HG03342 (cell line): ENCODE measurements at regions not wholly inside any gene's neighbourhood (a gene's known extent, or its start where the extent isn't known, plus 50 kb on each side); places are given as distances from the start of the nearest gene placed in this dataset.
"Not testable (repeated sequence)": the region's sequence is repeated elsewhere in the genome, so short reads cannot be mapped to it uniquely, and the experiment has no call there.

Experiments used
- ATAC-seq: cut with Tn5 transposase; IDR thresholded peaks from one replicate; pipeline ENCODE4 v1.9.1; 2021; ENCODE audit warnings: mild to moderate bottlenecking, moderate library complexity; ENCODE audit not compliant: unreplicated experiment

DNA sequence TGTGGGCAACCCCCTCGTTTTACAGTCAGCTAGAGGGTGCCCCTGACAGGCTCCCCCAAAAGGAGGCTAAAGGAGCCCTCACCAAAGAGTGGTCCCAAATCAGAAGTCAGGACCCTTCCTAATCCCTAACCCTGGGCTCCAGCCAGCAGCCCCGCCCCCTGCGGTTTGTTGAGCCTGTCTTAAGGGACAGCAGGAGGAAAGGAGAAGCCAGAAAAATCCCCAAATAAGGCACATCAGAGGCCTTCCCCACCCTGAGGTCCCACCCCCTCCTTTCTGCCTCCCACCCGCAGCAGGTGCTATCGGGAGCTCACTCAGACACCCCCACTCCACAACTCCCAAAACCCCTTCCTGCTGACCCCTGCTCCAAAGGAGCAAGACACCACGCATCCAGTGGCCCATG, 127.2 kb downstream of the TNFRSF13B start:
- ATAC-seq, result not testable (repeated sequence)

DNA sequence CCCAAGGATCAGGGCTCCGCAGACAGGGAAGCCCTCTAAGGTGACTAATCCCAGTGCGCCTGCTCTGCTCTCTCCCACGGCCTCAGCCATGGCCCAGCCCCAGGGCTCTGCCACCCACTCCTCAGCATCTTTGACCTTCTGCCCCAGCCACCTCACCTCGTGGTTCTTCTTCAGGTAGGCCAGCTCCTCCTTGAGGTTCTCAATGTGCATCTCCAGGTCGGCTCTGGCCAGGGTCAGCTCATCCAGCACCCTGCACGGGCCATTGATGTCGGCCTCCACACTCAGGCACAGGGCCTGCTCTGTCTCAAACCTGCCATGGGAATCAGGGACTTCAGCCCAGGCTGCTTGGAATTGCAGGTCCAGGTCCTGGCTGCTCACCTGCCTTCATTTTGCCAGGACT, 128.4 kb downstream of the TNFRSF13B start:
- ATAC-seq, result not testable (repeated sequence)

DNA sequence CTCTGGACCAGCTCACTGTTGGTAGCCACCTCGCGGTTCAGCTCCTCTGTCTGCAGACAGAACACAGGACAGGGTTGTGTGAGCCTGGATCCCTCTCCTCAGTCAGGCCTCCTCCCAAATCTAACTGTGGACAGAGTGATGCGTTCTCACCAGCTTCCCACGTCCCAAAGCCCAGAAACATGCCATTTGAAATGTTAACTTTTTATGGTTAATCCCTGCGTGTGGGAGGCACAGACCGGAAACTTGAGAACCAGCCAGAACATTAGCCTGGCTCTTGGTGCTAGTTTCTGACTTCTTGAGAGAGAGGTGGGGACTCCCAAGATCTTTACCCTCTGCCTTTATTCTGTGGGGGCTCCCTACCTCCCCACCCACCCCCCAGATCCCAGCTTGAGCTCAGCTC, 129.6 kb downstream of the TNFRSF13B start:
- ATAC-seq, result not testable (repeated sequence)

DNA sequence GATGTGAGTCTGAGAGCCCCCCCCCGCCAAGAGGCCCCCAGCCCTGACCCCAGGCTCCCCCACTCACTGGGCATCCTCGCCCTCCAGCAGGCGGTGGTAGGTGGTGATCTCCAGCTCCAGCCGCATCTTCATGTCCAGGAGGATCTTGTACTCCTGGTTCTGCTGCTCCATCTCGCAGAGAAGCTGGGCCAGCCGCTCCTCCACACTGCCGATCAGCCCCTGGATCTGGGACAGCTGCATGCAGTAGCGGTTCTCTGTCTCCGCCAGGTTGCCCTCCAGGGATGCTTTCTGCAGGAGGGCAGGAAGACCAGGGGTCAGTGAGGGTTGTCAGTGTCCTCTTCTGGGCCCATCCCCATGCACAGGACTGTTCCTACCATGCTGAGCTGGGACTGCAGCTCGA, 130.0 kb downstream of the TNFRSF13B start:
- not testable (repeated sequence) for ATAC-seq

DNA sequence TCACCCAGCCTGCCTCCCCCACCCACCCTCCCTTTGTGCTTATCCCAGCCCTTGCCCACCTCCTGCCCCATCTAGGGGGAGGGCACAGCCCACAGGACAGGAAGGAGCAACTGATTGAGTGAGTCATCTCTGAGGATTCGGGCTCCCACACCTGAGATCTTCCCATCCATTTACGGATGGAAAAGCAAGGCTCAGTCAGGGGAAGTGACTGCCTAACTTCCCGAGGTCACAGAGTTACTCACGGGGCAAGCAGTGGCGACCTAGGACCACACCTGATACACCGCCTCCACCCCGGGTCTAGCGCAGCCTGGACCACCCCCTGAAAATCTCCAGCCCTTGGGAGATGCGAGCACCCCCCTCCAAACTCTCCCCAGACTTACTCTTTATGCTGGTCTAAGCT, 131.7 kb downstream of the TNFRSF13B start:
- ATAC-seq, result not testable (repeated sequence)

DNA sequence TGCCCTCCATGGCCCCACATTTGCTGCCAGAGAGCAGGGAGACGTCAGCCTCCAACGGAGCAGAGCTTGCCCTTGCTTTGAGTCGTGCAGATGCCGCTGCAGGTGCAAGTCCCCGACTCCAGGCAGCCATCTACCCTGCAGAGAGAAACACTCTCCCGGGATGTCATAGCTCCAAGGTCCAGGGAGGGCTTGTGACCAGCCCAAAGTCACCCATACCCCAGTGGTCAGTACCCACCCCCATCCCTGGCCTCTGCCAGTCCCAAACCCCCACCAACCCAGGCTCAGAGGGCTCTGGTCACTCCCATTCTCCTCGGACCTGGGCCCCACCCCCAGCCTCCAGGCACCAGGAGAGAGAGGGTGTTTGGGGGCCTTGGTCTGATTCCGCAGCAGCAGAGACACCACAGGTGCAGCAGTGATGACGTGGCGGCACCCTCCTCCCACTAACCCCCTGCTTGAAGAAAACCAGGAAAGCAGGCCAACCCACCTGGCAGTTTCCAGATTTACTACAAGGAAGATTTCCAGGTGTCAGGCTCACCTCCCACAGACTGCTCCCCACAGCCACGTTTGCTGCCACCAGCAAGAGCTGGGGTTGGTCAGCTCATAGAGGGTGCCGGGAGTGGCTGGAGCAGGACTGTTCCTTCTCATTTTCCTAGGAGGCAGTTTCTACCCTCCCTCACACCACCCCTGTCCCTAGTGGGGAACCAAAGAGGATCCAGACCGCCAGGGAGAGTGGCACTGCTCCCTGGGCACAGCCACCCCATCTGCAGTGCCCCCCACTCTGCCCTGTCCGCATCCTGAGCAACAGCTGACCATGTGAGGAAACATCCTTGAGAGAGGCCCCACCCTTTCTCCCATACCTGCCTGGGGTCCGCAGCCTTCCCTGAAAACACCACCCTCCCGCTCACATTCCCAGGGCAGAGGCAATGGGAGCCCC, 132.4 kb downstream of the TNFRSF13B start:
- ATAC-seq, result not testable (repeated sequence)

DNA sequence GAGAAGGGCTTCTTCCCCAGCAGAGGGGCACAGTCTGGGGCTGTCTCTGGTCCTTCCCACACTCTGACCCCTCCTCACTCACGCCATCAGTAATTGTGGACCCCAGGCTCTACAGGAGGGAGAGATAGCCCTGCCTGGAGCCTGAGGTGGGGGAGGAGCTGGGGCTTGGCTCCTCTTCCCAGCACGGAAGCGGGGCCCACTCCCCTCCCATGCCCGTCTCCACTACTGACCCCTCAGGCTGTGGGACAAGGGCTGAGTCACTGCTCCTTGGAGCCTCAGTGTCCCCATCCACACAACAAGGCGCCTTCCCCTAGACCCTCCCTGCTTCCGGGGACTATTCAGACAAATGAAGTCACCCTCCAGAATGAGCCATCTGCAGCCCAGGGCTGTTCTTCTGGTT, 133.1 kb downstream of the TNFRSF13B start:
- not testable (repeated sequence) for ATAC-seq

DNA sequence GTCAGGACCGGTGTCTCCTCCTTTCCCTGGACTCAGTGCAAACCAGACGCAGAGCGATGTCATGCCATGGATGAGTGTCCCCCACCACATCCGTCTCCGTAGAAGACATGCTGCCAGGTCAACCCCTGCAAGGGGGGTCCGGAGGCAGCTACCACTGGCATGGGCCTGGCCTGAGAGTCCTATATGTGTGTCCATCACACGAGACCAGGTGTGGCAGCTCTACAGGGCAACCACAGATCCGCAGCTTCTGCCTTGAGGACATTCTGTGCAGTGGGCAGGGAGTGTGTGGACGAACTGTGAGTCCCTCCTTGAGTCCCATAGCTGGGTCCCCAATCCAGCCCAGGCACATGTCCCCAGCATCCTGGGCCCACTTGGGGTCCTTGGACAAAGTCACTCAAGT, 133.6 kb downstream of the TNFRSF13B start:
- not testable (repeated sequence) for ATAC-seq

DNA sequence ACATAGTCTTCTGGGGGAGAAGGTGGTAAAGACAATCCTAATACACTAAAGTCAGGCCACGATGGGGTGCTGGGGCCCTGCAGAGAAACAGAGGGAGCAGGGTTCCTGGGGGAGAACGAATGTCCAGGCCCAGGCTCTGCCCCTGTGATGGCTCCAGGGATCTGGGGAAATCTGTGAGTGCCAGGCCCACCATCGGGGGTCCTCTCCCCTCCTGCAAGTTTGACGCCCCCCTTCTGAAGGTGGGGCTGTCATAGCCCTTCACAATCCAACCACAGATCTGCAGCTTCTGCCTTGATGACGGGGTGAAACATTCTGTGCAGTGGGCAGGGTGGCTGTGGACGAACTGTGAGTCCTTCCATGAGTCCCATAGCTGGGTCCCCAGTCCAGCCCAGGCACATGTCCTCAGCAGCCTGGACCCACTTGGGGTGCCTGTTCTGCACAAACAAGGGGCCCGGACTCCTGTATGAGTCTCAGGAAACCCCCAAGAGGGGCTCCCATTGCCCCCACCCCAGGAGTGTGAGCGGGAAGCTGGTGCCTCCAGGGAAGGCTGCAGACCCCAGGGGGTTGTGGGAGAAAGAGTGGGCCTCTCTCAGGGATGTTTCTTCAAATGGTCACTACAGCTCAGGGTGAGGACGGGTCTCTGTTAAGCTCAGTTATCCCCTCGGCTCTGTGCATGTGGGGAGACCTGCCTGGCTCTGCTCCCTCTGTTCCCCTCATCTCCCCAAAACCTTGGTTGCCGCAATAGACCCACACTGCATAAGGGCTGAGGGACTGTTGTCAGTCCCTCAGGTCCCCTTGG, 134.3 kb downstream of the TNFRSF13B start:
- not testable (repeated sequence) for ATAC-seq

DNA sequence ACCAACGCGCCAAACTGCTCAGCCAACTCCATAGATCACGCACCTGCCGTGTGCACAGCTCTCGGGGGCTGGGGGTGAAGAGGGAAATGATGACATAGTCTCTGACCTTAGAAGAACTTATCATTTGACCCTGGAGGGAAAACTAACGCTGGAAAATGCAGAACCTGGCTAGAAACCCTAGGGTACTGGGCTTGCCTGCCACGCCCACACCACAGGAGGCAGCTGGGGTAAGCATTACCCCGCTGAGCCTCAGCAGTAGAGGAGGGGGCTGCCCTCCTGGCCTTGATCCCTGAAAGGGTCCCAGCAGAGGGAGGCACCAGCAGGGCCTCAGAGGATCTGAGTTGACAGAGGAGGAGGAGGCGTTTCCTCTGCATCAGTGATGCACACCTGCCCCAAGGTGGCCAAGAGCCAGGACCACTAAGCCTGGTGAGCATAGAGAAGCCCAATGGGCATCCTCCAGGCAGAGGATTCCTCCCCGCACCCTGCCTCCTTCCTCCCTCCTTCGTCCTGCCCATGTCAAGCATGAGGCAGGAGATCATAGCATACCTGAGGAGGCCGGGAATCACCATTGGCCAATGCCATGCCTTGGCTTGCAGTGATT, 135.5 kb downstream of the TNFRSF13B start:
- not testable (repeated sequence) for ATAC-seq

DNA sequence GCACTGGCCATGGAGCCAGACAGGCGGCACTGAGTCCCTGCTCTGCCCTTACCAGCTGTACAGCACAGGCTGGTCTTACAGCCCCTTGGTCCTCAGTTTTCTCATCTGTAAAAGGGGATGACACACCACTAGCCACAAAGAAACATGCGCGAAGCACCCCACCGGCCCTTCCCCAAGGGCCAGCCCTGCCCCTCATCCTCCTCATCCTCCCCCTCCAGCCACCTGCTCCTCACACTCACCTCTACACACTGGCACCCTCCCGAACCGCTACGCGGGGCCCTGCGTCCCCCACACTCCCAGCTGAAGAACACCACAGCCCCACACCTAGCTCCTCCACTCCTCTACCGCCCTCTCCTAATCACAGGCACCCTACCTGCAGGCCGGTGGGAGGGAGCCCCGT, 138.4 kb downstream of the TNFRSF13B start:
- ATAC-seq, result not testable (repeated sequence)

DNA sequence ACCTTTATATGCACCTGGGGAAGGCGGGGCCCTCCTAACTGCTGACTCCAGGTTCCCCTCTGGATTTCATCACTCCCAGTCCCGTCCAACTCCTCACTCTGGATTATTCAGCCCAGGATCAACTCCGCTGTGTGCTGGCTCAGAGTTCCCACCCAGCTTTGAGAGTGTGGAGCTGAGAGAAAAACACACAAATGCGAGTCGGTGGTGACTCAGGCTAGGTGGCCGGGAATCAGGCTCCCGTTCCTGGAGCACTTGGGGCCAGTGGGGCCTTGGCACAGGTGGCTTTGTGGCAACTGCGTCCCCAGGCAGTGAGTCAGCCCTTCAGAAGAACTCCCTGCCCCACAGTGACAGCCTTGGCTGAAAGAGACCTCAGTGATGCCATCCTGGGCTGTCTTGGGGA, 139.1 kb downstream of the TNFRSF13B start:
- not testable (repeated sequence) for ATAC-seq

DNA sequence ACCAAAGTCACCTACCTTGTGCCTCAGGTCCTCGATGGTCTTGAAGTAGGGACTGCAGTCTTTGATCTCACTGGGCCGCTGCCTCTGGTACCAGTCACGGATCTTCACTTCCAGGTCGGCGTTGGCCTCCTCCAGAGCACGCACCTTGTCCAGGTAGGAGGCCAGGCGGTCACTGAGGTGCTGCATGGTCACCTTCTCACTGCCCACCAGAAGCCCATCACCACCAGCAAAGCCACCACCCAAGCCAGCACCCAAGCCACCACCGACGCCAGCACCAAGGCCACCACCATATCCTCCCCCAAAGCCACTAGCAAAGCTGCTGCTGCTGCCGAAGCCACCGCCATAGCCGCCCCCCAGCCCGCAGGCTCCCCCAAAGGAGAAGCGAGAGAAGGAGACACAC, 139.7 kb downstream of the TNFRSF13B start:
- ATAC-seq, result not testable (repeated sequence)

DNA sequence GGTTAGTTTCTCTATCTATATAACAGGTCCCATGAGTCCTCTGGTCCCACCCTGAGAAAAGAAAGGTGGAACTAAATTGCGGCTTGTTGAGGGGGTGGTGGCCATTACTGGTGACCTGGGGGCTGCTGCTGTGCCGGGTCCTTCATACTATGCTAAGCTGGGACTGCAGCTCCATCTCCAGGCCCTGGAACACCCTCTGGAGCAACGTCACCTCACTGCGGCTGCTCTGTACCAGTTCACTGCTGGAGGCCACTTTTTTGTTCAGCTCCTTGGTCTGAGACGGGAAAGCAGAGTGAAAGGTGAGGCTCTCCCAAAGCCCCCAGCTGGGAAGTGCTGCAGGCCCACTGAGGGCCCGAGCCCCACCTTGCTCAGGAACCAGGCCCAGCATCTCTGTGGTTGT, 140.7 kb downstream of the CCDC144A start:
- ATAC-seq, result not testable (repeated sequence)

DNA sequence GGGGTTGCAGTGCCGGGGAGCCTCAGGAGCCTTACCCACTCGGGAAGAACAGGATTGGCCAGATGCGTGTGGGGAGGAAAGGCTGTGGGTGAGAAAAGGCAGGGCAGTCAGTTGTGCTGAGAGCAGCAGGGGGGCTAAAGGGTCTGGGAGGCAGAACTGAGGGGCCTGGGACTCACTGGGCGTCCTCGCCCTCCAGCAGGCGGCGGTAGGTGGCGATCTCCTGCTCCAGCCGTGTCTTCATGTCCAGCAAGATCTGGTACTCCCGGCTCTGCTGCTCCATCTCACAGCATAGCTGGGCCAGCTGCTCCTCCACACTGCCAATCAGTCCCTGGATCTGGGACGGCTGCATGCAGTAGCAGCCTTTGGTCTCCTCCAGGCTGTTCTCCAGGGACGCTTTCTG, 140.2 kb downstream of the CCDC144A start:
- not testable (repeated sequence) for ATAC-seq
